Erythroblast (primary cell): ENCODE measurements at regions not wholly inside any gene's neighbourhood (a gene's known extent, or its start where the extent isn't known, plus 50 kb on each side); places are given as distances from the start of the nearest gene placed in this dataset.

Experiments
- DNase-seq, 2 experiments: peaks; one replicate each; lab custom pipeline; 2025; lab: John Stamatoyannopoulos, UW
- GATA1 ChIP-seq: IDR thresholded peaks from 2 replicates; pipeline ENCODE4 v1.6.1; 2011; ENCODE audit warnings: low read depth, mild to moderate bottlenecking, control low read depth, low read length, moderate library complexity
- POLR2A ChIP-seq: IDR thresholded peaks from 2 replicates; pipeline ENCODE4 v1.6.1; 2011; ENCODE audit warnings: mild to moderate bottlenecking, low read length

- no peak for DNase-seq
- TF ChIP-seq GATA1 (no peak), POLR2A (no peak)
Observed at GRCh38 chr16:79811541-79811940, 211.0 kb upstream of the MAF start.

- DNase-seq, result no peak
- no peak for TF ChIP-seq GATA1
- TF ChIP-seq POLR2A, result no peak
Observed at GRCh38 chr16:79810449-79811189, 210.1 kb upstream of the MAF start.

- no peak for DNase-seq
- no peak for TF ChIP-seq GATA1
- no peak for TF ChIP-seq POLR2A
Observed at GRCh38 chr16:79809376-79809775, 208.8 kb upstream of the MAF start.

GRCh38 chr16:79808731-79809130, 208.2 kb upstream of the MAF start:
- TF ChIP-seq GATA1 (no peak), POLR2A (no peak)
- no peak for DNase-seq

GRCh38 chr16:79806757-79807156, 206.2 kb upstream of the MAF start:
- DNase-seq, result no peak
- TF ChIP-seq GATA1 (no peak), POLR2A (no peak)

- no peak for TF ChIP-seq GATA1
- no peak for TF ChIP-seq POLR2A
- no peak for DNase-seq
Observed at GRCh38 chr16:79805621-79806020, 205.1 kb upstream of the MAF start.

GRCh38 chr16:79801646-79802045, 201.1 kb upstream of the MAF start:
- no peak for DNase-seq
- TF ChIP-seq POLR2A (no peak), GATA1 (no peak)

GRCh38 chr16:79800016-79800608, 199.6 kb upstream of the MAF start:
- DNase-seq, result no peak
- TF ChIP-seq POLR2A, result no peak
- no peak for TF ChIP-seq GATA1

- no peak for TF ChIP-seq POLR2A
- no peak for DNase-seq
Observed at GRCh38 chr16:79798416-79799053, 198.0 kb upstream of the MAF start.

- TF ChIP-seq POLR2A (no peak), GATA1 (no peak)
- DNase-seq, result no peak
Observed at GRCh38 chr16:79797486-79797885, 196.9 kb upstream of the MAF start.

- TF ChIP-seq GATA1, result no peak
- no peak for DNase-seq
Observed at GRCh38 chr16:79795556-79795955, 195.0 kb upstream of the MAF start.

GRCh38 chr16:79794941-79795340, 194.4 kb upstream of the MAF start:
- DNase-seq, result no peak
- TF ChIP-seq POLR2A (no peak), GATA1 (no peak)

- TF ChIP-seq POLR2A, result no peak
- TF ChIP-seq GATA1, result no peak
- no peak for DNase-seq
Observed at GRCh38 chr16:79792664-79793351, 192.3 kb upstream of the MAF start.

GRCh38 chr16:79792076-79792475, 191.5 kb upstream of the MAF start:
- DNase-seq, result no peak
- TF ChIP-seq POLR2A (no peak), GATA1 (no peak)

- TF ChIP-seq POLR2A, result no peak
- TF ChIP-seq GATA1, result no peak
- no peak for DNase-seq
Observed at GRCh38 chr16:79790854-79791253, 190.3 kb upstream of the MAF start.
